HTERT RPE-1 (cell line): ENCODE measurements at regions not wholly inside any gene's neighbourhood (a gene's known extent, or its start where the extent isn't known, plus 50 kb on each side); places are given as distances from the start of the nearest gene placed in this dataset.

Experiments
- in situ Hi-C: fragments of 300-500 bp; cut with MboI; formaldehyde crosslinking; loops from 4 replicates; pipeline ENCODE4 v1.14.3; 2020; ENCODE audit warnings: low sequenced_read_pairs

DNA sequence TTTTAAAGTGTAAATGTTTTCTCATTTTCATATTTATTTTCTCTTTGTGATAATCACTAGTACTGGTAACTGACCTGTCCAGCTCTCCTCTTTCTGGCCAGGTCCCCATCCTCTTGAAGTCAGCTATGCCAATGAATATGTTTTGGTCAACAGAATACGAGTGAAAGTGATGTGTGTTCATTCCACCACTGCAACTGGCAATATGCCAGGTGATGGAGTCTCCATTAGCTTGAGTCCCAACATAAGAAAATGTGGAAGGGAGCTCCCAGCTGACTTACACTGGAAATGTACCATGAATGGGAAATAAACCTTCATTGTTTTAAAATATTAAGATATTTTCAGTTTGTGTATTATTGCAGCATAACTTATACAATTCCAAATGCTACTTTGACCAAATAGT lies 75.8 kb downstream of the CCDC34 start:
- in situ Hi-C loops: no loop called here

- in situ Hi-C loops: no loop called here
Observed at GRCh38 chr11:27285761-27286160, 77.3 kb downstream of the CCDC34 start.

- in situ Hi-C loops: no loop called here
Observed at GRCh38 chr11:27282806-27283205, 80.2 kb downstream of the CCDC34 start.

DNA sequence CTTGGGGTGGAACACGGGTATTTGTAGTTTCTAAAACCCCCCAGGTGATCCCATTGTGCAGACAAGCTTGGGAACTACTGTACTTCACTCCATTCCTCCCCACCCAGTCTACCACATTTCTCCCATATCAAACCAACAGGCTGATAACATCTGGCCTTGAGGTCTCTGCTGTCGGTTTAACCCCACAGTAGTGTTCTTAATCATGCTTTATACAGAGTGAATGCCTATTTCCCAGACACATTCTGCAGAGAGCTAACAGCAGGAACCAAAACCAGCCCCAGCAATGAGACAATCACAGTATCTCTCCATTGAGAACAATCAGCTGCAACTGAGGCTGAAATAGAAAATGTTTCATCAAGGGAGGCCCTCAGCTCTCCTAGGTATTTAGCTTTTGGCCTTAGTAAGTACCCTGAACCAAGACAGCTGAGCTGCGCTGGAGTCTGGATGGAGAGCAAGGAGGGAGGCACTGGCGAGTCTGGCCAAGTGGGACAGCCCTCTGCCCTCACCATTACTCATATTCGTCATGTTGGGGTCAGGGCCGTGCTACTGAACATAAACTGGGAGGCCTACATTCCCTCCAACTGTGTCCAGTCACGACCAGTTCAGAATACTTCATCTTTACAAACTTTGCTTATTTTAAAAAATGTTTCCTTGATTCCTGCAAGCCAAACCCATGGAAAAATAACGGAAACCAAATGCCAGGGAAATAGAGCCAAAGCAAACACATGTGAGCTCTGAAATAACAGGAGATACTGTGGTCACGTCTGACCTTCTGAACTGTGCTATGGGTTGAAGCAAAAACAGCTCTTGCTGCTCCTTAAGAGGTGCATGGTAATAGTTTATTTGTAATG lies 81.0 kb downstream of the CCDC34 start:
- in situ Hi-C loops: no loop called here

- in situ Hi-C loops: no loop called here
Observed at GRCh38 chr11:27281276-27281675, 81.7 kb downstream of the CCDC34 start.

GRCh38 chr11:27280140-27280539 lies 82.9 kb downstream of the CCDC34 start:
- in situ Hi-C loops: no loop called here

DNA sequence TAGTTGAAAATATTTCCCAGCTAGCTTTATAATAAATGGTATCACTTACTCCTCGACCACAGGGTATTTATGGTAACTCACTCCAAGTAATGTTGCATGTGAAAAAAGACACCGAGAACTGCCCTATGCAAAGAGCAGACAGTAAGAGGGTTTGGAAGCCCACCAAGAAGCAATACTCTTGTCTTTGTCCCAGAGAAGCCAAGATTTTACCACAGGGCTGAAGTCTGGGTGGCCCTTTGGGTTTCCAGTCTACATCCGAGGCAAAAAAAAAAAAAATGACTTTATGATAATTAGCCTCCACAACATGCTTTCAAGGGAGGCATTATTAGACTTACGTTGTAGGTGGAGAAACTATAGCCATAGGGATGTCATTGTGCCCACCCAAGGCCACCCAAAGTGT lies 83.6 kb downstream of the CCDC34 start:
- in situ Hi-C loops: no loop called here

GRCh38 chr11:27277843-27278242 lies 85.2 kb downstream of the CCDC34 start:
- in situ Hi-C loops: no loop called here

- in situ Hi-C loops: no loop called here
Observed at GRCh38 chr11:27276141-27276540, 86.9 kb downstream of the CCDC34 start.

DNA sequence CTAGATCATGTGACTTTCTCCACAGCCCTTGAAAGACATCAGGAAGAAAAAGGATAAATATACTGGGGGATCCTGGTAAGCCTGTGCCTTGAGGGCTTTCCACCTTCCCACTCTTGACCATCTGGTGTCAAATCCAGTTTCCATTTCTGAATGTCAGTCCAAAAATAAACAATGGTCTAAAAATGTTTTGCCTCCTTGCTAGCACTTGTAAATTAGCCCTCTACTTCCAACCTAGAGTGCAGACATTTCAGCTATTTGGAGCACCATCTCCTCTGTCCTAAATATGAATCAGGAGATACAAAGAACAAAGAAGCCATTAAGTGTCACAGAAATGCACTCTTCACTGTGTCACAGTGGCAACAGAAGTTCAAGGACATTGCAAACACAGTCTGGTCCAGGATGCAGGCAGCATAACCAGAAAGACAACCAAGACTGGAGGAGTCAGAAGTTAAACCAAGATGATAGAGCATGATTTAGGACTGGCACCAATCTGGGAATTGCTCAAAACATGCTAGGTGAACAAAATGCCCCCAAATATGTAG lies 88.1 kb downstream of the CCDC34 start:
- in situ Hi-C loops: no loop called here

DNA sequence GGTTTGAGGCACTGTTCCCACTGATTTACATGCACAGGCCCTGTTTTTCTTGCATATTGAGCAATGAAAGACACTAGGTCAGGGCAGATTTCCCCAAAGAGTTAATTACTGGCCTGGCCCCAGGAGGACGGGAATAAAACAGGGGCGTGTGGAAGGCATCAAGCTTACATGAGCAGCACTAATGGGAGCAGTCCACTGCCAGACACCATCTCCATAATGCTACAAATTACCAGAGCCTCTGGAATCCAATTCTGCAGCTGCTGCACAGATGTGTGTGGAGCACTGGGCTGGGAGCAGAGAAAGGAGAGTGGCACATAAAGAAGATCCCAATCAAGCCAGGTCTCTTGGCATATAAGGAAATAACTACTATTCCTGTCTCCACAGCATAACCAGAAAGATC lies 96.9 kb downstream of the CCDC34 start:
- in situ Hi-C loops: no loop called here

DNA sequence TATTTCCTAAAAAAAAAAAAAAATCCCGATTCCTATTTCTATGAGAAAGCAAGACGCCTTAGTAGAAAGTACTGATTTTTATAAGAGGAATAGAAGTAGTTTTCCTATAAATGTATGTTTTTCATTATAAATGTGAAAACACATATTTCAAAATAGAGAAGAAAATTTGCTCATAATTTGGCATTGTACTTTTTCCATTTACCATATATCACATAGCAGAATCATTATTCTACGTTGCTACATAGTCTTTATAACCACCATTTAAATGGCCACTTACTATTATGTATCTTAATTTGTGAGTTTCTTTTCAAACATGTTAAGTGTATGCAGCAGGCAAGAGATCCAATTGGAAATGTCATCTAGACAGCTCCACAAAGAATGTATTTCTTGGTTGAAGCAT lies 99.0 kb downstream of the CCDC34 start:
- in situ Hi-C loops: no loop called here

DNA sequence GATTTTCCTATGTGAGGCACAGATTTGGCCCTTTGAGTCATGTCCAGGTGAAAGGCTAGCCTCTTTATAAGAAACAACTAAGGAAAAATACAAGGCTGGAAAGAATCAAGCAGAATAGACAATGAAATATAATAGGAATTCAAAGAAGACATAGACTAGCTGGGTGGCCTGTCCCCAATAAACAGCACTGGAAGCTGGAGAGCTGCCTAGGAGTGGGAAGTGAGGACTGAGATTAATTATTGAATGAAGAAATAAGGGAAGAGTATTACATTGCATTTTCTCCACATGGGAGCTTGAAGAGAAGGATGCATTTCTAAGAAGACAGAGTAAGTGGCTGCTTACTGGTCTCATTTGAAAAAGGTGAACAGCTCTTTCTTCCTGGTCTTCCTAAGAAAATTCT lies 100.0 kb downstream of the CCDC34 start:
- in situ Hi-C loops: no loop called here

- in situ Hi-C loops: no loop called here
Observed at GRCh38 chr11:27255447-27255828, 107.6 kb downstream of the CCDC34 start.

GRCh38 chr11:27254744-27255446 lies 108.1 kb downstream of the CCDC34 start:
- in situ Hi-C loops: no loop called here

GRCh38 chr11:27253224-27253623 lies 109.8 kb downstream of the CCDC34 start:
- in situ Hi-C loops: no loop called here

DNA sequence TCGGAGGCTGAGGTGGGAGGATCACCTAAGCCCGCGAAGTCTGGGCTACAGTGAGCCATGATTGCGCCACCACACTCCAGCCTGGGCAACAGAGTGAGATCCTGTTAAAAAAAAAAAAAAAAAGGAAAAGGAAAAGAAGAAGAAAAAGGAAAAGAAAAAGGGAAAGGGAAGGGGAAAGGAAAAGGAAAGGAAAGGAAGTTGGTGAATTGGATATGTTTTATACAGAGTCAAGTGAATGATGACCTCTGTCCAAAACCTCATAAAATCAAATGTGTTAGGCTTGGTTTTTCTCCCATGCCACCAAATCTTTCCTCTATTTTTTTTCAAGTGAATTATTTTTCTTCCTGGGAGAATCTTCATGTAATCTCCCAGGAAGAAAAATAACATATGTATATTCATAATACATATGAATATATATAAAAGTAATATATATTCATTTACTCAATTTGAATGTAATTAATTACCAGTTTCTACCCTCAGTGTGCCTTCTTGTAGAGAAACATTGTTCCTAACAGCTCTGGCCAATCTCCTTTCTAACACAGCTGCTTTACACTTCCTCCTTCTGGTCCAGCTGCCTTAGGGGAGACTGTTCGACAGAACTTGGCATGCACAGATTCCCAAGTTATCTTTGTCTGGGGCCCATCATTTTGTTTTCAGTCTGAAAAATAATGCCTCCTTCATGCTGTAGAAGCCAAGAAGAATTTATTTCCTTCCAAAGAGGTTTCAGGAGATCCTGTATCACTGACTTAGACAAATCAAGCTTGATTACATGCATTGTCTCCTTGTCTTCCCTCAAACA lies 111.9 kb downstream of the CCDC34 start:
- in situ Hi-C loops: no loop called here

DNA sequence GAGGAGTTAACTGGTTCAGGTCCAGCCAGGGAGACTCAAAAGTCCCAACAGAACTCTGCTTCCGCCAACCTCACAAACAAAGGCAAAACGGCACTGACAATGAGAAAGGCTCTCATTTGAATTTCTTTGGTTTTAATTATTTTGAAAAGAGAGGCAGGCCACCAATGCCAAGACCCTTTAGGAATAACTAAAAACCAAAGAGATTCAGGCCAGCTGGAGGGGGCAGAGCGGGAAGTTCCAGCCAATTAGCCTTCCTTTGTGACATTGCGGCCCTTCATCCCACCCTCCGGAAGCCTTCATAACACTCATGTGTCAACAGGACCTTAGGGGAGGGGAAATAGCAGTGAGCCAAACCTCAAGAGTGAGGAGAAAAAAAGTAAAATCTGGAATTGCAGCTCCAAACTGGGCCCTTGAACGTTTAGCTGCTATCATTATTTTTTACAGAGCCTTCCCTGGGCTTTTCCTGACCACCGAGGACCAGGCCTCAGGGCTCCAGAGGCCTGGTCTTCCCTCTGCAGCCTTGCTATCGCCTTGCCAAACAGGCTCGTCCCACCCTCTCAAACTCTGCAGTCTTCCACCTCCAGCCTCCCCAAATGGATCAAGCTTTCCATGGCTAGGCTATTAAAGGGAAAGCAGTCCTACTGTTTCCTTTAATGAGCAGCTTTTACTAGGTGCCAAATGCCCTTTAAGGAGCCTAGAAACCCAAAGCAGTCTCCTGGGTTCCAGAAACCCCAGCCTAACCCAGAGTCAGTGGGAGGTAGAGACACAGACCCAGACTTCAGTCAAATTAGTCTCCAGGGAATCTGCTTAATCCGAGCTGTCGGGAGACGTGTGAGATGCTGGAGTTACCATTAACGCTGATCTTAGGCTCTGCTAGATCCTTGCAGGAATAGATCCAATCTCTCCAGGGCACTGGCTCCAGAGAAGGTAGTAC lies 114.2 kb downstream of the CCDC34 start:
- in situ Hi-C loops: no loop called here

- in situ Hi-C loops: no loop called here
Observed at GRCh38 chr11:27247660-27248059, 115.4 kb downstream of the CCDC34 start.

DNA sequence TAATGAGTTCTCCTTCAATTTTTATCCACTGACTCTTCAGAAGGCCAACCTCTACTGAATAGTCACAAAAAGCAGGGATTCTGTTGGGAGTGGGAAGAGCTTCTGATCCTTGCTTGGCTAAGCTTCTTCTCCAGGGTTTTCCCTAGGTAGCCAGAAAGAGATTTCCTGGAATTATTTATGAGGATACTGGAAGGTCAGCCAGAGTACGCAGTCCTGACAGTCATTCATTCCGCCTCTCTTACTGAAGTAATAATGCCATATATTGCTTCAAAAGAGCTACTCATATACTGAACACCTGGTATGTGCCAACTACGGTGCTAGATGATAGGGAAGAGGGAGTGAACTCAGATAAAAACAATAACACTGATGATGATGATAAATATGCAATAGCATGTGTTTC lies 116.1 kb downstream of the CCDC34 start:
- in situ Hi-C loops: no loop called here
